ENCODE measurements at regions not wholly inside any gene's neighbourhood (a gene's known extent, or its start where the extent isn't known, plus 50 kb on each side); places are given as distances from the start of the nearest gene placed in this dataset.
A peak's percentile ranks its signal among the peaks of the same experiment; 100 is the strongest.
"Not testable (repeated sequence)": the region's sequence is repeated elsewhere in the genome, so short reads cannot be mapped to it uniquely, and the experiment has no call there.

DNA sequence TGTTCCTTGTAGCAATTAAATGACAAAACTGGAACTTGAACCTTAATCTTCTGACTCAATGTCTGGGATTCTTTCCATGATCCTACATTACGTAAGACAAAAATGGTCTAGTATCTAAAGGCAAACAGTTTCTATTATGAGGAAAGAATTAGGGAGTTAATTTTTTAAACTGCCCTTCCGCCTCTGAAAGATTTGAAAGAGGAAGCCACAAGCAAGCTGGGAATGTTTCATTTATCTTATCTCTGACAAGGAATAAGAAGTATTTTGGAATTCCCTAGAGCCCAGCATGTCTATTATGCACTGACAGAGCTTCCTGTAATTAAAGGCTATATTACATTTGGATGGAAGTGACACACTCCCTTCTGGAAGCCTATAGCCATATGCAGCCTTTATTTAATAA lies 558.8 kb upstream of the CDH2 start:
- Histone ChIP-seq H3K4me3 (ENCODE audit: low read depth, low read length) (no peak overlapping the region), H3K27ac (ENCODE audit: low read depth) (no peak overlapping the region), H3K4me1 (ENCODE audit: insufficient read depth) (no peaks in the 10 kb centered on the region), H3K36me3 (ENCODE audit: insufficient read depth) (no peaks in the 10 kb centered on the region)
- WGBS: 35% methylated on average over 2 of the region's 2 CpGs
- peak; percentile 2 for DNase-seq (ENCODE audit: extremely low spot score)

DNA sequence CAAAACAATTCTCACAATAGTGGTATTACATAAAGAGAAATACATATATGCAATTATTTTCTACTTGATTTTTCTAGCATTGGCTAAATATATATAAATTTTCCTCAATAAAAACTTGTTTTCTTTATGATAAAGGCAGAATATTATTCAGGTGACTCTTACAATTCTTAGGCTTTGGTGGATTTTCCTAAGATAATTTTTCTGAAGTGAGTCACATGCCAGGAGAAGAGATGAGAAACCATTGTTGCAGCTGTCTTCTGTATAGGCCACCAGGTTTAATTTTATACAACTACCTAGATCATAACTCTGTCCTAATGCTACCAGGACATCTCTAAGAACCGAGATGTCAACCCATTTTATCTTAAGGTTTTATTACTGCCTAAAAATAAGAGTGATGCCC lies 552.4 kb upstream of the CDH2 start:
- DNase-seq (ENCODE audit: extremely low spot score): no peak
- Histone ChIP-seq H3K27ac (ENCODE audit: low read depth) (no peak overlapping the region), H3K4me3 (ENCODE audit: low read depth, low read length) (no peak overlapping the region), H3K4me1 (ENCODE audit: insufficient read depth) (no peaks in the 10 kb centered on the region), H3K36me3 (ENCODE audit: insufficient read depth) (no peaks in the 10 kb centered on the region)
- WGBS: 69% methylated on average over 1 of the region's 1 CpG

DNA sequence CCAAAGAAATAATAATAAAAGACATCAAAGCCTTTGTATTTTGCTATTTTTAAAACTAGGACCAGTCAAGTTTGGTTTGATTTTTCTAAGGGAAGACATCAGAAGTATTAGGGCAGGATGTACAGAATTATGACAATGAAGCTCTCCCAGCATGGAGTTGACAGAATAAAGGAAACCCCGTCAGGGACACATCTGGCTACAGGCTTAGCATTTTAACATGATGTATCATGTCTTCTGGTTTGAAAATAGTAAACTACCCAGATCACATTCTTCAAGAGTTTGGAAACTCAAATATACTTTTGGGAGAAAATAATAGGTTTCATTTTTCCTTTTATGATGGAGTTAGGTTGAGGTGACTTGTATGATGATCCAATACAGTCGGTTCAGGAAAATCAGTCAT lies 552.0 kb upstream of the CDH2 start:
- Histone ChIP-seq H3K36me3 (ENCODE audit: insufficient read depth) (no peaks in the 10 kb centered on the region), H3K4me3 (ENCODE audit: low read depth, low read length) (no peak overlapping the region), H3K27ac (ENCODE audit: low read depth) (no peak overlapping the region), H3K4me1 (ENCODE audit: insufficient read depth) (no peaks in the 10 kb centered on the region)
- 37% methylated on average over 2 of the region's 2 CpGs for WGBS
- DNase-seq (ENCODE audit: extremely low spot score): no peak

DNA sequence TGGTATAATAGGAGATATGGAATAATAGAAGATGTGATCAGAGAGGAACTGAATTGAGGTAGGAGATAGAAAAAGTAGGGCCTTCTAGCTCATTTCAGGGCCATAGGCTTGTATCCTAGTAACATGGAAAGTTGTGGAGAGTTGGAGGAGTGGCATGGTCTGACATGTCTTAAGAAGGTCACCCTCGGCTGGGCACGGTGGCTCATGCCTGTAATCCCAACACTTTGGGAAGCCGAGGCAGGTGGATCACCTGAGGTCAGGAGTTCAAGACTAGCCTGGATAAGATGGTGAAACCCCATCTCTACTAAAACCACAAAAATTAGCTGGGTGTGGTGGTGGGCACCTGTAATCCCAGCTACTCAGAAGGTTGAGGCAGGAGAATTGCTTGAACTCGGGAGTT lies 550.3 kb upstream of the CDH2 start:
- H3K4me3 ChIP-seq (ENCODE audit: low read depth, low read length); H3K4me1 ChIP-seq (ENCODE audit: insufficient read depth); H3K36me3 ChIP-seq (ENCODE audit: insufficient read depth); H3K27ac ChIP-seq (ENCODE audit: low read depth); DNase-seq (ENCODE audit: extremely low spot score): not testable (repeated sequence)
- 89% methylated on average over 4 of the region's 4 CpGs for WGBS

DNA sequence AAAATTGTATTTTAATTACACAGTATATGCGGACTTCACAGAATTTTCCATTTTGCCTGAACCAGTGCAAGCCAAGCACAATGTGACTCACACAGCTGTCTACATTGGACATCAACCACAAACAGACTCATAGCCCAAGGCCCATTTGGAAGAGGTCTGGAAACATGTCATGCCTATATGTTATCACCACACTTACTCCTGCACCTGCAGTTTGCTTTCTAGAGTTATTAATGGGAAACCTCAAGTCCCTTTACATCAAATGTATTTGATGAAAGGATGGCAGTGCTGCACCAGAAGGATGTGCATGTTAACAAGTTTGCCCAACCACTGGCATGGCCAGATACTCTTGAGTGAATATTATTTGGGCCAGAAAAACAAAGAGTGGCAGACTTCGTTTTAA lies 548.9 kb upstream of the CDH2 start:
- DNase-seq (ENCODE audit: extremely low spot score): no peak
- Histone ChIP-seq H3K4me1 (ENCODE audit: insufficient read depth) (no peaks in the 10 kb centered on the region), H3K4me3 (ENCODE audit: low read depth, low read length) (no peak overlapping the region), H3K36me3 (ENCODE audit: insufficient read depth) (no peaks in the 10 kb centered on the region), H3K27ac (ENCODE audit: low read depth) (no peak overlapping the region)
- 90% methylated on average over 2 of the region's 2 CpGs for WGBS

DNA sequence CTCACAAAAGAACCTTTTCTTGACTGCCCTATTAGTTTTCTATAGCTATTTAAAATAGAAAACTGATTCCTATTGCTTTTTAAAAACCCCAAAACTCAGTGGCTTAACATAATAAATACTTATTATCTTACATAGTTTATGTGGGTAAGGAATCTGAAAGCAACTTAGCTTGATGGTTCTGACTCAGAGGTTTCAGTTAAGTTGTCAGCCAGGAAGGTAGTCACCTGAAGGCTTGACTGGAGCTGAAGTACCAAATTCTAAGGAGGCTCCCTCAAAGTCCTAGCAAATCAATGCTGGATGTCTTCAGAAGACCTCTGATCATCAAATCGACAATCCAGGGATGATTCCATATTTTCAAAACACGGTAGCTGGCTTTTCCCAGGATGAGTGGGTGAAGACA lies 546.6 kb upstream of the CDH2 start:
- H3K4me3 ChIP-seq (ENCODE audit: low read depth, low read length): no peak overlapping the region
- WGBS: 91% methylated on average over 2 of the region's 2 CpGs
- no peak for DNase-seq (ENCODE audit: extremely low spot score)
- no peaks in the 10 kb centered on the region for H3K4me1 ChIP-seq (ENCODE audit: insufficient read depth)
- no peaks in the 10 kb centered on the region for H3K36me3 ChIP-seq (ENCODE audit: insufficient read depth)
- H3K27ac ChIP-seq (ENCODE audit: low read depth): no peak overlapping the region

DNA sequence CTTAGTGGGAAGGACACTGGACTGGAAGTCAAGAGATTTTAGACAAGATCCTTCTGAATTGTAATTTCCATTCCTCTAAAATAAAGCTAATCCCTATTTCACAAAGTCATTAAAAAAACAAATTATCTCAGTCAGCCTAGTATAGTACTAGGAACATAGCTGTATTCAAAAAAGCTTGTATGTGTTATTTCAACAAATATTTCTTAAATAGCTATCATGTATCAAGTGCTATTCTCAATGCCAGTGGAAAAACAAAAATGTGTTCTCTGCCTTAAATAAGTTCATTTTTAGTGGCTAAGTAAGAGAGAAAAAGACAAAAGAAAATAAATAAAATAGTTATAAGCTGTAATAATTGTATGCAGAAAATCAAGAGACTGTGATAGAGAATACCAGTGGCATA lies 541.8 kb upstream of the CDH2 start:
- no peak for DNase-seq (ENCODE audit: extremely low spot score)
- Histone ChIP-seq H3K4me1 (ENCODE audit: insufficient read depth) (no peaks in the 10 kb centered on the region), H3K36me3 (ENCODE audit: insufficient read depth) (no peaks in the 10 kb centered on the region), H3K27ac (ENCODE audit: low read depth) (no peak overlapping the region), H3K4me3 (ENCODE audit: low read depth, low read length) (no peak overlapping the region)

DNA sequence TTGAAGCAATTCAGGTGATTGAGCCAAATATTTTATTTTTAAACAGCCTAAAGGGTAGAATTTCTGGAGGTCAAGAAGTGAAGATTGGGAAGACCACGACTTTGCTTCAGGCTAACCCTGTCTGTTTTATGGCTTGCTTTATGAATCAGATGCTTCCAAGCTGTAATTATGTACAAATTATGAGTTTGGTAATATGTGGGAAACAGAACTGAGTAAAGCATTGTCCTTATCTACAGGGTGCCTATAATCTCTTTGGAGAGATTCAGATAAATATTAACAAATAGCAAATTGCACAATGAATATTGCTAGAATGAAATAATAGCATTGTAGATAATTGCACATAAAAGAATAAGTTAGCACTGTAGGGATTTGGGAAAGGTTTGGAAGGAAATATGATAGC lies 539.4 kb upstream of the CDH2 start:
- Histone ChIP-seq H3K27ac (ENCODE audit: low read depth) (no peak overlapping the region), H3K36me3 (ENCODE audit: insufficient read depth) (no peaks in the 10 kb centered on the region), H3K4me1 (ENCODE audit: insufficient read depth) (no peaks in the 10 kb centered on the region), H3K4me3 (ENCODE audit: low read depth, low read length) (no peak overlapping the region)
- DNase-seq (ENCODE audit: extremely low spot score): no peak
- 51% methylated on average over 1 of the region's 1 CpG for WGBS

DNA sequence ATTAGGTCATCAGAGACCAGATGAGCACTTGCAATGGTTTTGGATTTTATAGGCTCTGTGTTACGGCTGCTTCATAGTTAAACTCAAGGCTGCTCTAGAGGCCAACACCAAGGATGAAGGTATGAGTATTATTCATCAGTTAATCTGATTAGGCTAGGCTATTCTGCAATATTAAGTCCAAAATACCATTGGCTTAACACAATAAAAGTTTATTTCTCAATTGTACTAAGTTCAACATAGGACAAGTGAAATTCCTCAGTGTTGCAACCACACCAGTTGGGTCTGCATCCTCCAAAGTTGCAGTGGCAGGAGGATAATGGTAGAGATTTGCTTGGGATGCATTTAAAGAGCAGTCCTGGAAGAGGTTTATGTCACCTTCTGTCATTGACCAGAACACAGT lies 538.3 kb upstream of the CDH2 start:
- 84% methylated on average over 1 of the region's 1 CpG for WGBS
- no peaks in the 10 kb centered on the region for H3K4me1 ChIP-seq (ENCODE audit: insufficient read depth)
- DNase-seq (ENCODE audit: extremely low spot score): no peak
- no peaks in the 10 kb centered on the region for H3K36me3 ChIP-seq (ENCODE audit: insufficient read depth)
- H3K4me3 ChIP-seq (ENCODE audit: low read depth, low read length): no peak overlapping the region
- no peak overlapping the region for H3K27ac ChIP-seq (ENCODE audit: low read depth)

DNA sequence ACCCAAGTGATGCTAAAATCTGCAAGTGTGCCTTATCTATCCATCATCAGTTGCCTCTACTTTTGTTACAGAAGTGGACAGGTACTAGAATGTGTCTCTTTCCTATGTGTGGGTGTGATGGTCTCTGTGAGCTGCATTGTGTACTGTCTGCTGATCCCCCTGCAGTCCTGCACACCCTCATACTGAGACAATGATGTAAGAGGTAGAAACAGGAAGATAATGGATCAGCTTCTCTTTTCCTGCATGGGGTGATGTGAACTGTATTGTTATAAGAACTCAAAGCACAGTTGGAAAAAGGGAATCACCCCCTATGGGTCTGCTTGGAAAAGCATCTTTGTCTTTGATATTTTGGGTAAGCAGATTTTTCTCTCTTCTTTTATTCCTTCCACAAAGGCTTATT lies 537.6 kb upstream of the CDH2 start:
- Histone ChIP-seq H3K36me3 (ENCODE audit: insufficient read depth) (no peaks in the 10 kb centered on the region), H3K4me3 (ENCODE audit: low read depth, low read length) (no peak overlapping the region), H3K4me1 (ENCODE audit: insufficient read depth) (no peaks in the 10 kb centered on the region), H3K27ac (ENCODE audit: low read depth) (no peak overlapping the region)
- no peak for DNase-seq (ENCODE audit: extremely low spot score)

DNA sequence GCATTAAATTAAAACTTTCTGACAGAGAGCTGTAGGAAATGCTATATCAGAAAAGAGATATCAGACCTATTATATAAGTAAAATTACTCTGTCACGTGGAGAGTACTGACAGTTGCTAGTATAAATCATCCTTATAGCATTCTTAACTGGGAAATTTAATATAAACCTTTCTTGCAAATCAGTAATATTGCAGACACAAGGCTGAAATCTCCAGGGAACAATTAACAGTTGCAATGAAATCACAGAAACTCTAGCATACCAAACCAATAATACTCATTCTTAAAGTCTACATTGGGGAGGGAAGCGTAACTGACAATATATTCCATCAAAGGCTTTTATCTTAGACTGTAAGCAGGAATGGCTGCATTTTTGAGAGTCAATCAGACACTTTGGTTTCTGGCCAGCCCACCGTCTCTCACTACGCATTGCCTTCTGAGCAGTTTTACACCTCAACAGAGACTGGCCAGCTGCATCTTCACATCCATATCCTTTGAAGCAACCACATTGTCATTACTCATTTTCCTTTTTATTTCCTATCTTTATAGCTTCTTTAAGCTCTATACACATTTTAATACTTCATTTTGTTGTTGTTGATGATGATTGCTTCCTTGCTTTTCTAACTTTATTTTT lies 536.0 kb upstream of the CDH2 start:
- Histone ChIP-seq H3K4me3 (ENCODE audit: low read depth, low read length) (no peak overlapping the region), H3K36me3 (ENCODE audit: insufficient read depth) (no peaks in the 10 kb centered on the region), H3K27ac (ENCODE audit: low read depth) (no peak overlapping the region), H3K4me1 (ENCODE audit: insufficient read depth) (no peaks in the 10 kb centered on the region)
- WGBS: 59% methylated on average over 4 of the region's 4 CpGs
- DNase-seq (ENCODE audit: extremely low spot score): no peak

DNA sequence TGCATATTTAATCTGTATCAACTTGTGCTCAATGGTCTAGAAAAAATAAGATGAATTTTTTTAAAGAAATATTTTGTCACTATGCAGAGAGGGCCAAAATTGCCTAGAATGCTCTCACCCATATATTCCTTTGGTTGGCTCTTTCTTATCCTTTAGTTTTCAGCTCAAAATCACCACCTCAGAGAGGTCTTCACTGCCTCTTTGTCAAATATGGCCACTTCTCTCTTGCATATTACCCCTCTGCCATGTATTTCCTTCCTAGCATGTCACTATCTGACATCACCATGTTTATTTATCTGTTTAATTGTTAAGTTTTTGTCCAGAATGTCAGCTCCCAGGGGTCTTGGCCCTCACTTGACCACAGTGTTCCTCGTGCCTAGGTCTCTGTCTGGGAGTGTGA lies 535.2 kb upstream of the CDH2 start:
- Histone ChIP-seq H3K4me1 (ENCODE audit: insufficient read depth) (no peaks in the 10 kb centered on the region), H3K36me3 (ENCODE audit: insufficient read depth) (no peaks in the 10 kb centered on the region), H3K27ac (ENCODE audit: low read depth) (no peak overlapping the region), H3K4me3 (ENCODE audit: low read depth, low read length) (no peak overlapping the region)
- no peak for DNase-seq (ENCODE audit: extremely low spot score)
- 72% methylated on average over 1 of the region's 1 CpG for WGBS

DNA sequence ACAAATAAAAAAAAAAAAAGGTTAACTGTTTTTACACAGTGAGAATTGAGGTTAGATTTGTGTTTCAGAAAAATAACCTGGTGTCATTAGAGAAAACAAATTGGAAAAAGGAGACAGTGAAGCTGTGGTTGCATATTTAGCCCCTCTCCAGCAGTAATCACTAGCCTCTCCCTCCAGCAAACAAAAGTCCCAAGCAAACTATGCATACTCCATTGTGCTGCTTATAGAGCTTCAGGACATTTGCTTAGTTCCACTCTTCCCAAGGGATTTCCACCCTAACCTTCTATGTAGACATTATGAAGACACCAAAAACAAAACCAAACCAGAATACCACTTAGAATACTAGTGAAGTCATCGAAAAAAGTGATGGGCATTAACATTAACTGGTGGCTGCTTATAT lies 534.2 kb upstream of the CDH2 start:
- Histone ChIP-seq H3K4me3 (ENCODE audit: low read depth, low read length) (no peak overlapping the region), H3K36me3 (ENCODE audit: insufficient read depth) (no peaks in the 10 kb centered on the region), H3K27ac (ENCODE audit: low read depth) (no peak overlapping the region), H3K4me1 (ENCODE audit: insufficient read depth) (no peaks in the 10 kb centered on the region)
- DNase-seq (ENCODE audit: extremely low spot score): no peak
- WGBS: 80% methylated on average over 1 of the region's 1 CpG

DNA sequence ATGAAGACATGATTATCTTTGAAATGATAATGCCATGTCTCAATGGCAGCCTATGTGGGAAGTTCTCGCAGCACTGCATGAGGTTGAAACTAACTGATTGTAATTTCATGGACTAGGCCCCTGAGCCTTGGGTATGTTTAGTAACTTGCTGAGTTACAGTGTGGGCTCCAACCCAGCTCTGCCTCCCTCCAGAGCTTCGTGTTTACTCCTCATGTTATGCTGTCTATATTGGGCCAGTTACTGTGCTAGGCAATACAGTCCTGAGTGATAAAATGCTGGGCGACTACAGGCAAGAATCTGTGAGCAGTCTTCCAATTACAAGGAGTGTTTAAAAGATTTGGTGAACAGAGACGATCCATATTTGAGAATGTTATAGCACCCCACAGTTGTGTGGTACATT lies 530.1 kb upstream of the CDH2 start:
- Histone ChIP-seq H3K4me3 (ENCODE audit: low read depth, low read length) (no peak overlapping the region), H3K36me3 (ENCODE audit: insufficient read depth) (no peaks in the 10 kb centered on the region), H3K27ac (ENCODE audit: low read depth) (no peak overlapping the region), H3K4me1 (ENCODE audit: insufficient read depth) (no peaks in the 10 kb centered on the region)
- DNase-seq (ENCODE audit: extremely low spot score): no peak
- WGBS: 70% methylated on average over 4 of the region's 4 CpGs

DNA sequence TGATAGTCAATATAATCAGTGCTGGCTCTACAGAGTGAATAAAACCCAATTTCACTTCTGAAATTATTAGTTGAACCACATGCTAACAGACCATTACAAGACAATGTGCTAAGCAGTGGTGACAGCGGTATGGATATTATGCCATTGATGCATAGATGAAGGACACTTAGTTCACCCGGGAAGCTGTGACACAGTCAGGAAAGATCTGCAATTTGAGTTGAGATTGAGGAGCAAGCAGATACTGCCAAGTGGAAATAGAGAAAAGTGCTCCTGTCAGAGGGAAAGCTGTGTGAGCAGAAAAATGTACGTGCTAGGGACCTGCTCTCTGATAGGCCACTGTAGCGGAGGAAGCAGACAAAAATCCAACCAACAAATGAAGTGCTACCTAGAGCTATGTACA lies 529.5 kb upstream of the CDH2 start:
- DNase-seq (ENCODE audit: extremely low spot score): no peak
- Histone ChIP-seq H3K4me1 (ENCODE audit: insufficient read depth) (no peaks in the 10 kb centered on the region), H3K36me3 (ENCODE audit: insufficient read depth) (no peaks in the 10 kb centered on the region), H3K4me3 (ENCODE audit: low read depth, low read length) (no peak overlapping the region), H3K27ac (ENCODE audit: low read depth) (no peak overlapping the region)
- 86% methylated on average over 4 of the region's 4 CpGs for WGBS
